Activated naive CD4-positive, alpha-beta T cell treated with anti-CD3 and anti-CD28 coated beads, Interleukin-2, amount 10 ng/mL, durations not matched to agents 7 days and 5 days (primary cell): ENCODE measurements at regions not wholly inside any gene's neighbourhood (a gene's known extent, or its start where the extent isn't known, plus 50 kb on each side); places are given as distances from the start of the nearest gene placed in this dataset.

Experiments
- CTCF ChIA-PET: fragments of 350-600 bp; sonication (Branson Sonifier 250); formaldehyde crosslinking; loops from one replicate; lab custom pipeline; 2021; ENCODE audit warnings: antibody characterized with exemption; lab: Charles Lee
- DNase-seq: peaks from one replicate; pipeline ENCODE4 v3.0.0-alpha.2; 2020
- H3K27ac Mint-ChIP-seq: one replicate; pipeline ENCODE4 v1.8.0; 2021; ENCODE audit warnings: mild to moderate bottlenecking, moderate library complexity, mixed read lengths
- H3K27me3 Mint-ChIP-seq: one replicate; pipeline ENCODE4 v1.8.0; 2021; ENCODE audit warnings: mild to moderate bottlenecking, mixed read lengths
- H3K36me3 Mint-ChIP-seq: one replicate; pipeline ENCODE4 v1.8.0; 2021; ENCODE audit warnings: mixed read lengths
- H3K4me1 Mint-ChIP-seq: one replicate; pipeline ENCODE4 v1.8.0; 2021; ENCODE audit warnings: mixed read lengths
- H3K4me3 Mint-ChIP-seq: one replicate; pipeline ENCODE4 v1.8.0; 2021; ENCODE audit warnings: mild to moderate bottlenecking, moderate library complexity, mixed read lengths
- H3K9me3 Mint-ChIP-seq: one replicate; pipeline ENCODE4 v1.8.0; 2021; ENCODE audit warnings: mixed read lengths

GRCh38 chr12:25839470-25839869 is 119.0 kb upstream of the RASSF8 start:
- no peak for DNase-seq
- H3K4me3 Mint-ChIP-seq, result no peak overlapping the region
- no peak overlapping the region for H3K27ac Mint-ChIP-seq
- CTCF ChIA-PET, result no interaction called here
- H3K9me3 Mint-ChIP-seq, result no peaks in the 10 kb centered on the region
- no peaks in the 10 kb centered on the region for H3K36me3 Mint-ChIP-seq
- no peaks in the 10 kb centered on the region for H3K27me3 Mint-ChIP-seq
- H3K4me1 Mint-ChIP-seq, result no peaks in the 10 kb centered on the region

GRCh38 chr12:25840678-25841465 is 117.6 kb upstream of the RASSF8 start:
- Mint-ChIP-seq H3K27ac (no peak overlapping the region), H3K4me1 (no peaks in the 10 kb centered on the region), H3K9me3 (no peaks in the 10 kb centered on the region), H3K4me3 (no peak overlapping the region), H3K36me3 (no peaks in the 10 kb centered on the region), H3K27me3 (no peaks in the 10 kb centered on the region)
- DNase-seq, result no peak
- CTCF ChIA-PET, result no interaction called here

GRCh38 chr12:25842254-25842653 is 116.2 kb upstream of the RASSF8 start:
- H3K27ac Mint-ChIP-seq, result no peak overlapping the region
- no peak overlapping the region for H3K4me3 Mint-ChIP-seq
- CTCF ChIA-PET, result no interaction called here
- no peaks in the 10 kb centered on the region for H3K36me3 Mint-ChIP-seq
- no peak for DNase-seq
- no peaks in the 10 kb centered on the region for H3K4me1 Mint-ChIP-seq
- no peaks in the 10 kb centered on the region for H3K9me3 Mint-ChIP-seq
- no peaks in the 10 kb centered on the region for H3K27me3 Mint-ChIP-seq

- no peak overlapping the region for H3K4me3 Mint-ChIP-seq
- DNase-seq, result no peak
- H3K36me3 Mint-ChIP-seq, result no peaks in the 10 kb centered on the region
- CTCF ChIA-PET, result no interaction called here
- no peaks in the 10 kb centered on the region for H3K4me1 Mint-ChIP-seq
- H3K9me3 Mint-ChIP-seq, result no peaks in the 10 kb centered on the region
- H3K27ac Mint-ChIP-seq, result no peak overlapping the region
- no peaks in the 10 kb centered on the region for H3K27me3 Mint-ChIP-seq
These were observed 114.5 kb upstream of the RASSF8 start for GRCh38 chr12:25843976-25844375.

- Mint-ChIP-seq H3K27me3 (no peaks in the 10 kb centered on the region), H3K27ac (no peak overlapping the region), H3K4me1 (no peaks in the 10 kb centered on the region), H3K36me3 (no peaks in the 10 kb centered on the region), H3K9me3 (no peaks in the 10 kb centered on the region), H3K4me3 (no peak overlapping the region)
- DNase-seq, result no peak
- CTCF ChIA-PET, result no interaction called here
These were observed 113.1 kb upstream of the RASSF8 start for GRCh38 chr12:25845415-25845814.

- DNase-seq, result no peak
These were observed 105.7 kb upstream of the RASSF8 start for GRCh38 chr12:25852792-25853191.

GRCh38 chr12:25853316-25854095 is 105.0 kb upstream of the RASSF8 start:
- H3K9me3 Mint-ChIP-seq, result no peaks in the 10 kb centered on the region
- H3K36me3 Mint-ChIP-seq, result no peaks in the 10 kb centered on the region
- H3K27me3 Mint-ChIP-seq, result no peaks in the 10 kb centered on the region
- H3K27ac Mint-ChIP-seq, result no peak overlapping the region
- no peaks in the 10 kb centered on the region for H3K4me1 Mint-ChIP-seq
- H3K4me3 Mint-ChIP-seq, result no peak overlapping the region
- DNase-seq, result no peak
- CTCF ChIA-PET, result no interaction called here

More at GRCh38 chr12:25852792-25853191, 105.7 kb upstream of the RASSF8 start:
- no peak overlapping the region for H3K27ac Mint-ChIP-seq
- H3K4me1 Mint-ChIP-seq, result no peaks in the 10 kb centered on the region
- CTCF ChIA-PET, result no interaction called here
- no peaks in the 10 kb centered on the region for H3K27me3 Mint-ChIP-seq
- H3K9me3 Mint-ChIP-seq, result no peaks in the 10 kb centered on the region
- no peak overlapping the region for H3K4me3 Mint-ChIP-seq
- no peaks in the 10 kb centered on the region for H3K36me3 Mint-ChIP-seq

GRCh38 chr12:25854991-25855390 is 103.5 kb upstream of the RASSF8 start:
- CTCF ChIA-PET, result no interaction called here
- H3K4me1 Mint-ChIP-seq, result peaks cover 6% of the 10 kb centered on the region
- no peaks in the 10 kb centered on the region for H3K36me3 Mint-ChIP-seq
- DNase-seq, result no peak
- H3K9me3 Mint-ChIP-seq, result no peaks in the 10 kb centered on the region
- no peak overlapping the region for H3K27ac Mint-ChIP-seq
- H3K27me3 Mint-ChIP-seq, result no peaks in the 10 kb centered on the region
- H3K4me3 Mint-ChIP-seq, result no peak overlapping the region

- CTCF ChIA-PET, result no interaction called here
- H3K27me3 Mint-ChIP-seq, result peaks cover 1% of the 10 kb centered on the region
- H3K4me3 Mint-ChIP-seq, result no peak overlapping the region
- no peak for DNase-seq
- peaks cover 8% of the 10 kb centered on the region for H3K4me1 Mint-ChIP-seq
- no peaks in the 10 kb centered on the region for H3K9me3 Mint-ChIP-seq
- no peaks in the 10 kb centered on the region for H3K36me3 Mint-ChIP-seq
- no peak overlapping the region for H3K27ac Mint-ChIP-seq
These were observed 102.8 kb upstream of the RASSF8 start for GRCh38 chr12:25855716-25856115.

GRCh38 chr12:25859976-25860375 is 98.5 kb upstream of the RASSF8 start:
- Mint-ChIP-seq H3K27ac (no peak overlapping the region), H3K4me3 (no peak overlapping the region)

GRCh38 chr12:25861226-25861625 is 97.3 kb upstream of the RASSF8 start:
- Mint-ChIP-seq H3K27me3 (peaks cover 3% of the 10 kb centered on the region), H3K27ac (no peak overlapping the region), H3K4me1 (peaks cover 8% of the 10 kb centered on the region), H3K4me3 (no peak overlapping the region), H3K9me3 (no peaks in the 10 kb centered on the region), H3K36me3 (no peaks in the 10 kb centered on the region)
- CTCF ChIA-PET, result no interaction called here
- DNase-seq, result no peak

More at GRCh38 chr12:25859976-25860375, 98.5 kb upstream of the RASSF8 start:
- Mint-ChIP-seq H3K36me3 (no peaks in the 10 kb centered on the region), H3K9me3 (no peaks in the 10 kb centered on the region), H3K27me3 (peaks cover 3% of the 10 kb centered on the region), H3K4me1 (peaks cover 8% of the 10 kb centered on the region)
- CTCF ChIA-PET, result no interaction called here
- no peak for DNase-seq

GRCh38 chr12:25864306-25865276 is 93.9 kb upstream of the RASSF8 start:
- CTCF ChIA-PET, result no interaction called here
- H3K27ac Mint-ChIP-seq, result no peak overlapping the region
- H3K4me3 Mint-ChIP-seq, result no peak overlapping the region
- no peaks in the 10 kb centered on the region for H3K36me3 Mint-ChIP-seq
- H3K4me1 Mint-ChIP-seq, result peaks cover 5% of the 10 kb centered on the region
- no peak for DNase-seq
- no peaks in the 10 kb centered on the region for H3K9me3 Mint-ChIP-seq
- H3K27me3 Mint-ChIP-seq, result peaks cover 3% of the 10 kb centered on the region

- no peaks in the 10 kb centered on the region for H3K36me3 Mint-ChIP-seq
- H3K27me3 Mint-ChIP-seq, result no peaks in the 10 kb centered on the region
- no peak for DNase-seq
- no peak overlapping the region for H3K4me3 Mint-ChIP-seq
- CTCF ChIA-PET, result no interaction called here
- H3K9me3 Mint-ChIP-seq, result no peaks in the 10 kb centered on the region
- H3K27ac Mint-ChIP-seq, result no peak overlapping the region
- no peaks in the 10 kb centered on the region for H3K4me1 Mint-ChIP-seq
These were observed 91.7 kb upstream of the RASSF8 start for GRCh38 chr12:25866586-25867378.
